ENCODE measurements at regions not wholly inside any gene's neighbourhood (a gene's known extent, or its start where the extent isn't known, plus 50 kb on each side); places are given as distances from the start of the nearest gene placed in this dataset.
A peak's percentile ranks its signal among the peaks of the same experiment; 100 is the strongest.
"Not testable (repeated sequence)": the region's sequence is repeated elsewhere in the genome, so short reads cannot be mapped to it uniquely, and the experiment has no call there.

DNA sequence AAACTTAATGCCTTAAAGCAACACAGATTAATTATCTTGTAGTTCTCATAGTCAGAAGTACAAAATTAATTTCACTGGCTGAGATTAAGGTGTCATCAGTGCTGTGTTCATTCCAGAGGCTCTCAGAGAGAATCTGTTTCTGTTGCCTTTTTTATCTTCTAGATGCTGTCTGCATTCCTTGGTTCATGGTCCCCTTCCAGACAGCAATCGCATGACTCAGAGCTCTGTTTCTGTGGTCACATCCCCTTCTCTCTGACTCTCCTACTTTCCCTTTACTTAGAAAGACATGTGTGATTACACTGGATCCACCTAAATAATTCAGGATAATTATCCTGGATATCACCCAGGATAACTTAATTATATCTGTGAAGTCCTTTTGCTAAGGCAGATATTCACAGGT is 148.6 kb downstream of the MAIP1 start:
- no peak for DNase-seq

- DNase-seq, result no peak
Observed at GRCh38 chr2:200107514-200108217, 152.3 kb downstream of the MAIP1 start.

GRCh38 chr2:200109421-200109820 is 154.0 kb downstream of the MAIP1 start:
- DNase-seq, result no peak

DNA sequence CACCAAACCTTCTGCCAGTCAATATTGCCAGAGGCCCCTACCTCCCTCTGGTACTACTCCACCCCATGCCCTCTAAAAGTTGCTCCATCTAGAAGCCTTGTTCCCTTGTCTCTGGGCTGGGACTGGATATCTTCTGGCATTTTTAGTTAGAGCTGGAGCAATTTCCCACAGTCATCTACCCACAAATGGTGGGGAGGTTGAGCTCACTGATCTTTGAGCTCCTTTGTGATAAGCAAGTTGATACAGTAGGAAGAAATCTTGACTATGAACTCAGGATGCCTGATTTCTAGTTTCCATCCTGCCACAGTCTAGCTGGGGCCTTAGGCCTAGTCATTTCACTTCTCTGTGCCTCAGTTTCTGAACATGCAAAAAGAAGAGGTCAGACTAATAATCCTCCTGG is 155.0 kb downstream of the MAIP1 start:
- no peak for DNase-seq

GRCh38 chr2:200113016-200113799 is 157.8 kb downstream of the MAIP1 start:
- not testable (repeated sequence) for DNase-seq

- no peak for DNase-seq
Observed at GRCh38 chr2:200119236-200119635, 163.9 kb downstream of the MAIP1 start.

GRCh38 chr2:200121931-200122330 is 166.5 kb downstream of the MAIP1 start:
- DNase-seq, result no peak

DNA sequence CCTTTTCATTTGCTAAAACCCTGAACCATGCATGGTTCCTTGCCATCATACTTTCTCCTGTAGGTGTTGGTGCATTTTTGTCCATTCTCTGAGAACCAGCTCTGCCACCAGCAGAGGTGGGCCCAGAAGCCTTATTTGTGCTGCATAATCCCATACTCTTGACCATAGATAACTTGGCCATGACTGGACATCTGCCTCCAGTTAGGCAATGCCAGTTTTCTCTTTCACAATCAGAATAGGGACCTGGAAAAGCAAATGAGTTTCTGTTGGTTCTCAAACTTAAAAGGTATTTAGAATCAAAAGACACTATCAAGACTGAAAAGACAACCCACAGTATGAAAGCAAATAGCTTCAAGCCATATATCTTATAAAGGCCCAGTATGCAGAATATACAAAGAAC is 167.3 kb downstream of the MAIP1 start:
- no peak for DNase-seq

GRCh38 chr2:200124665-200125368 is 169.4 kb downstream of the MAIP1 start:
- DNase-seq, result not testable (repeated sequence)

DNA sequence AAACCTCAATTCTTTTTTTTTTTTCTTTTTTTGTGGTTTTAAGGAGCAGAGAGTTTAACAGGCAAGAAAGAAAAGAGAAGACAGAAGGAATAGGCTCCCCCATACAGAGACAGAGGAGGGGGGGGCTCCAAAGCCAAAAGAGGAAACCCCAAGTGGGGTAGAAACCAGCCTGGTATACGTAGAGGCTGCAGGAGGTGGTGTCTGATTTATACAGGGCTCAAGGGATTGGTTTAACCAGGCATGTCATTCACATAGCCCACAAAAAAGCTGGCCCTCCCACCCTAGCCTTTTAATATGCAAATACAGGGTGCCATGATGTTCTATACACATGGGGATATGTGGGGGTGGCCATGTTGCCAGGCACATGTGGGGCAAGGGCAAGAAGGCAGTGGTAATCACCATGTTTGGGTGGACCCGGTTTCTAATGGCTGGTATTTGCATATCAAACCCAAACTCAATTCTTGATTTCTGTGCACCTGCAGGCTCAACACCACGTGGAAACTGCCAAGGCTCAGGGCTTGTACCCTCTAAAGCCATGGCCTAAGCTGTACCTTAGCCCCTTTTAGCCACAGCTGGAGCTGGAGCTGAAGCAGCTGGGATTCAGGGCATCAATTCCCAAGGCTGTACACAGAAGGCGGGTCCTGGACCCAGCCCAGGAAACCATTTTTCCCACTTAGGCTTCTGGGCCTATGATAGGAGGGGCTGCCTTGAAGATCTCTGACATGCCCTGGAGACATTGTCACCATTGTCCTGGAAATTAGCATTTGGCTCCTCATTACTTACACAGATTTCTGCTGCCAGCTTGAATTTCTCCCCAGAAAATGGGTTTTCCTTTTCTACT is 170.3 kb downstream of the MAIP1 start:
- peak; percentile 1 for DNase-seq

GRCh38 chr2:200126285-200126670 is 170.9 kb downstream of the MAIP1 start:
- DNase-seq, result not testable (repeated sequence)

DNA sequence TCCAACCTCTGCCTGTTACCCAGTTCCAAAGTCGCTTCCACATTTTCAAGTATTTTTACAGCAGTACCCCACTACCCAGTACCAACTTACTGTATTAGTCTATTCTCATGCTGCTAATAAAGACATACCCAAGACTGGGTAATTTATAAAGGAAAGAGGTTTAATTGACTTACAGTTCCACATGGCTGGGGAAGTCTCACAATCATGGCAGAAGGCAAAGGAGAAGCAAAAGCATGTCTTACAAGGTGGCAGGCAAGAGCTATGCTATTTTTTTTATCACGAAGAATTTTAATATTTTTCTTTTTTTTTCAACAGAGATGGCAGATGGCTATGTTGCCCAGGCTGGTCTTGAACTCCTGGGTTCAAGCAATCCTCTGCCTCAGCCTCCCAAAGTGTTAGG is 171.3 kb downstream of the MAIP1 start:
- DNase-seq, result not testable (repeated sequence)

DNA sequence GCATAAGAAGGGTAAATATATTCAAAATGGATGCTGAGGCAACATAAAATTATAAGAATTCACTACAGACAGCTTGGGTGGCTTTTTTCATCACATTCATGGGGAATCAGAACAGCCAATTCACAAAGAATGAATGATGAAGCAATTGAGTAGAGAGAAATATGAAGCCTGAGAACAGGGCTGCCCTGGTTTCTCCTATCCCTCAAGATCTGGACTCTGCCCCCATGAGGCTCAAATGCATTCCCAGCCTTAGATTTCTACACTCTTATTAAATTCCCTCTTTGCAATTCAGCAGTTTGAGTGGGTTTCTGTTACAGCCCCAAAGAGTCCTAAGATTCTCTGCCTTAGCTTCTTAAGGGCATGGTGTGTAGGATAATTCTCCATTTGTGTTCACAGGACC is 172.5 kb downstream of the MAIP1 start:
- DNase-seq, result no peak

DNA sequence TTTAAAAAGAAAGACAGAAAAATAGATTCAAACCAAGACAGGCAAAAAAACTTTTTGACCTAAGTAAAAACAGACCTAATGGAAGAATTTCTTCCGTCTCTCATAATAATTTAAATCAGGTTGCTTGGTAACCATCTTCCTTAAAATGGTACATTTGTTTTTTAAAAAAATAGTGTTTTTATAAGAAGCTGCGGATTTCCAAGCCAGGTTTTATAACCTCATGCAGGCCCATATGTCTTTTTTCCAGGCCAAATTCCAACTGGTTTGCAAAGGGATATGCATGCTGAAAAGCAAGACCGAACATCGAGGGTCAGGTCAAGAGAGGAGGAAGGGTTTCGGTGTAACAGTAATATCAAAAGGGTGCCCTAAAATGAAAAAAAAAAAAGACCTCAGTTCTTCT is 172.9 kb downstream of the MAIP1 start:
- no peak for DNase-seq

- no peak for DNase-seq
Observed at GRCh38 chr2:200129721-200130462, 174.5 kb downstream of the MAIP1 start.

- DNase-seq, result peak; percentile 45
Observed at GRCh38 chr2:200130762-200131166, 175.4 kb downstream of the MAIP1 start.

- DNase-seq, result no peak
Observed at GRCh38 chr2:200131307-200131706, 175.2 kb upstream of the SPATS2L start.

- DNase-seq, result no peak
Observed at GRCh38 chr2:200135082-200135481, 171.4 kb upstream of the SPATS2L start.

GRCh38 chr2:200136655-200137054 is 169.8 kb upstream of the SPATS2L start:
- no peak for DNase-seq

GRCh38 chr2:200137271-200137670 is 169.2 kb upstream of the SPATS2L start:
- no peak for DNase-seq

DNA sequence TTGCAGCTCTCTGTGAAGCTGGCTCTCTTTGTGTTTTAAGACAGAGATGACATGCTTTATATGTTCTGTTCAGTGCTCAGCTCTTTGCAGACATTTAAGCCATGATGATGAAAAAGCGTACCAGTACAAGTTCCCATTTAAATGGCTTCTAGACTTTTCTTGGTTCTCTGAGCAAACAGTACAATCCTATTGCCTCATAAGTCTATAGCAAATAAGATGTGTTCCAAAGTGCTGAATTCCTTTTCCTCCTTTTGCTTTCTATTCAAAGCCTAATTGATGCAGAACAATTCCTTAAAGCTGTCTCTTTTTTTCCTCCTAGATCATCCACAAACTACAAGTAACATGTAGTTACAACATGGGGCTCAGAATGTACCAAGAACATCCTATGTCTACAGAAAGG is 168.8 kb upstream of the SPATS2L start:
- DNase-seq, result no peak

All from NCI-H69 (cell line).